NB4 (cell line): ENCODE measurements at regions not wholly inside any gene's neighbourhood (a gene's known extent, or its start where the extent isn't known, plus 50 kb on each side); places are given as distances from the start of the nearest gene placed in this dataset.

Experiments used
- DNase-seq: peaks from one replicate; pipeline ENCODE4 v3.0.0; 2010; ENCODE audit warnings: low read depth
- H3K4me3 ChIP-seq: one replicate; pipeline ENCODE4 v1.5.1; 2011; ENCODE audit warnings: mild to moderate bottlenecking, low read depth, low read length, moderate library complexity
- MYC ChIP-seq: IDR thresholded peaks from 2 replicates; pipeline ENCODE4 v1.6.1; 2011; ENCODE audit warnings: low read depth, low read length
- POLR2A ChIP-seq: IDR thresholded peaks from 2 replicates; pipeline ENCODE4 v1.6.1; 2011; ENCODE audit warnings: mild to moderate bottlenecking; ENCODE audit not compliant: insufficient read length; ENCODE audit errors: extremely low read depth
- TF ChIP-seq, protein P1 (sequence below): IDR thresholded peaks from 2 replicates; pipeline ENCODE4 v1.6.1; 2011; ENCODE audit warnings: low read depth, low read length
- TF ChIP-seq, protein P2 (sequence below): IDR thresholded peaks from one replicate; pipeline ENCODE4 v1.5.1; 2012; ENCODE audit warnings: low read depth, low read length

DNA sequence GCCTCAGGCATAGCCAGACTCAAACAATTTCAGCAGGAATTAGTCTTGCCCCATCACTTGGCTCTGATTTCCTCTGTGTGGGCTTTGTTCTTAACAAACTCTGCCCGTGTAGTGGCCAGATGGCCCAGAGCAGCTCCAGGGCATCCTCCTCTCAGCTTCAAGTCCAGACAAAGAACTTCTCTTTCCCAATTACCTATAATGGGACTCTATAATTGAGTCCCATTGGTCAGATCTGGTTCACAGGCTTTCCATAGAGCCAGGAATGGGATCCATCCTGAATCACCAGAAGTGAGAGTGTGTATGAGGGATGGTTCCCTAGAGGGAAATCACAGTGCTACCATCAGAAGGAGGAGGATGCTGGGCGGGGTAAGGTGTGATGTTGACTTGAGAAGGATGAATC, 515.8 kb downstream of the KIF4B start:
- DNase-seq, result no peak
- TF ChIP-seq MYC (no peak), POLR2A (no peak)
- TF ChIP-seq, protein P1, sequence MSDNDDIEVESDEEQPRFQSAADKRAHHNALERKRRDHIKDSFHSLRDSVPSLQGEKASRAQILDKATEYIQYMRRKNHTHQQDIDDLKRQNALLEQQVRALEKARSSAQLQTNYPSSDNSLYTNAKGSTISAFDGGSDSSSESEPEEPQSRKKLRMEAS, result no peak
- TF ChIP-seq, protein P2, sequence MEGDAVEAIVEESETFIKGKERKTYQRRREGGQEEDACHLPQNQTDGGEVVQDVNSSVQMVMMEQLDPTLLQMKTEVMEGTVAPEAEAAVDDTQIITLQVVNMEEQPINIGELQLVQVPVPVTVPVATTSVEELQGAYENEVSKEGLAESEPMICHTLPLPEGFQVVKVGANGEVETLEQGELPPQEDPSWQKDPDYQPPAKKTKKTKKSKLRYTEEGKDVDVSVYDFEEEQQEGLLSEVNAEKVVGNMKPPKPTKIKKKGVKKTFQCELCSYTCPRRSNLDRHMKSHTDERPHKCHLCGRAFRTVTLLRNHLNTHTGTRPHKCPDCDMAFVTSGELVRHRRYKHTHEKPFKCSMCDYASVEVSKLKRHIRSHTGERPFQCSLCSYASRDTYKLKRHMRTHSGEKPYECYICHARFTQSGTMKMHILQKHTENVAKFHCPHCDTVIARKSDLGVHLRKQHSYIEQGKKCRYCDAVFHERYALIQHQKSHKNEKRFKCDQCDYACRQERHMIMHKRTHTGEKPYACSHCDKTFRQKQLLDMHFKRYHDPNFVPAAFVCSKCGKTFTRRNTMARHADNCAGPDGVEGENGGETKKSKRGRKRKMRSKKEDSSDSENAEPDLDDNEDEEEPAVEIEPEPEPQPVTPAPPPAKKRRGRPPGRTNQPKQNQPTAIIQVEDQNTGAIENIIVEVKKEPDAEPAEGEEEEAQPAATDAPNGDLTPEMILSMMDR, result no peak
- no peak overlapping the region for H3K4me3 ChIP-seq

DNA sequence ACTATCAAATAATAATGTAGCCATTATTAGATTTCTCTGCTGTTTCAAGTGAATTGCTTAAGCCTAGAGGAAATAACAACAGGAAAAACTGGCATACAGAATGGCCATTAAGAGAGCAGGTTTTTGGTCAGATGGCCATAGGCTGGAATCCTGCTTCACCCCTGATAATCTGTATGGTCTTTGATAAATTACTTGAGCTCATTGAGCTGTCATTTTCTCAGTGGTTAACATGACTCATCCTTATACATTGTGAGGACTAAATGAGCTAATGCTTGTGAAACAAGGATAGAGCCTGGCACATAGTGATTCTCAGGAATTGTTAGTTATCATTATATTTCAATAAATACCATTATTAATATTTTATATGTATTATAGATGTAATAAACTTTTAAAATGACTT, 516.5 kb downstream of the KIF4B start:
- no peak overlapping the region for H3K4me3 ChIP-seq
- DNase-seq, result no peak
- TF ChIP-seq POLR2A (no peak), MYC (no peak)
- TF ChIP-seq, protein P2, result no peak
- TF ChIP-seq, protein P1, result no peak

DNA sequence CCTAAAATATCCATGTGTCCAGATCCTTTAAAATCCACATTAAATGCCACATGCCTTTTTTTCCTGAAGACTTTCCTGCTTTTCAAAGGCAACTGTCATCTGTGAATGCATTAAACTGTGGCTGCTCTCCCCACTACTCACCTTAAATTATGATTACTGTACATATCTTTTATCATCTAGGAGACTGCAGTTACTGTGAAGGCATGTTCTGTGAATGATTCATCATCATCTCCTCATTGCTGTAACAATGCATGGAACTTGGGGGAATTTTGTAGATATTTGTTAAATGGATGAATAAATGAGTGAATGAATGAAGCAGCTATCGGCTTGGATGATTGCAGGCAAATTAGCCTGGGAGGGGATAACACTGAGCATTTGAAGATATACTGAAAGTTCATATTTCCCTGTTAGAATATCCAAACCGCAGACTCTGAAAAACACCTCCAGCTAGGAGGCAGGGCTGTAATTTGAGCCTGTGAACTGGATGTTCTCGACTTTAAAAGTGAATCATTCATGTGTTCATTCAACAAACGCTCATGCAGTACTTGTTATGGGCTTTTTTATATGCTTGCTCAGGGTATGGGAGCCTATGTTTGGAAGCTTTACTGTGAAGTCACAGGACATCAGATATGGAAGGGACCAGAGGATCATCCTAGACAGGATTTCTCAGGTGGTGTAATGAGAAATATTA, 519.2 kb downstream of the KIF4B start:
- no peak for DNase-seq
- TF ChIP-seq, protein P2, result no peak
- TF ChIP-seq, protein P1, result no peak
- no peak for TF ChIP-seq POLR2A

DNA sequence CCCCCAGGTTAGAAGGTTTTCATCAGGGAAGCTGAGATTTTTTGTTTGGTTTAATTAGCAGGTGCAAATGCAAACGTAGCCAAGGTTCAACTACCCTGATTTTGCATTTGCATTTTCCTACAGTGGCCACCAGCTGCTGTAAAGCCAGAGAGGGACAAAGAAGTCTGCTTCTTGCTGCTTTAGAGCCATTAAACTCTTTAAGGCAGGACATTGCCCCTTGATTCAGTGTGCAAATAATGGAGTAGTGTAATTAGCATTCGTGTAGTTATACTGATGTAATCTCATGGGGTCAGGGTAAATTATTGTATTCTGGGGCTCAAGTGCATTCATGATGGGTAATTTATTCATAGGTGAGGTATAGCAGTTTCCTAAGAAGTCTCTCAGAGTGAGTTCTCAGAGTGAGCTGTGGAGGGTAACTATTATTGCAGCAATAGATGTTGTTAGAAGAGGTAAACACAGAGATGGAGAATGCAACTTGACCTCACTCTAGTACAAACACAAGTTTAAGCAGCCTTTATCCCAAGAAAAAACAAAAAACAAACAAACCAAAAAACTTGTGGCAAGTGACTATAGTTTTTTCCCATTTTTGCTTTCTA, 526.5 kb downstream of the KIF4B start:
- H3K4me3 ChIP-seq, result no peak overlapping the region
- no peak for TF ChIP-seq MYC
- TF ChIP-seq POLR2A, result no peak
- TF ChIP-seq, protein P2, result no peak
- TF ChIP-seq, protein P1, result no peak
- no peak for DNase-seq

More for the DNA sequence above, 519.2 kb downstream of the KIF4B start:
- H3K4me3 ChIP-seq, result no peak overlapping the region

DNA sequence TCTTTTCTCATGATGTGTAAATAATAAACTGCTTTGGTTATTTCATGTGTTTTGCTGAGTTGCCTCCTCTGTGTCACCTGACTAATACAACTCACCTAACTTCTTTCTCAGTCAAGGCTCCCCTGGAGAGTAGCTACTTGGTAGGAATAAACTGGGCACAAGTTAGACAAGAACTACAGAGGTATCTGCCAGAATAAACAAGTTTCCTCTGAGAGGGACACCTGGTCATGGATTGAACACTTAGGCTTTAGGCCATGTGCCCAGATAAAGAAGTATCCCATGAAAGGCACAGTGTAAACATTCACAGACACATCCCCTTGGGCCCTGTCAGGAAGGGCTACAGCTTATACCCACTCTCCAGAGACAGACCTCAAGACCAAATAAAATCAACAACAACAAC, 532.5 kb downstream of the KIF4B start:
- DNase-seq, result no peak
- no peak overlapping the region for H3K4me3 ChIP-seq
- TF ChIP-seq MYC, result no peak
- TF ChIP-seq, protein P1, result no peak
- TF ChIP-seq, protein P2, result no peak
- no peak for TF ChIP-seq POLR2A

DNA sequence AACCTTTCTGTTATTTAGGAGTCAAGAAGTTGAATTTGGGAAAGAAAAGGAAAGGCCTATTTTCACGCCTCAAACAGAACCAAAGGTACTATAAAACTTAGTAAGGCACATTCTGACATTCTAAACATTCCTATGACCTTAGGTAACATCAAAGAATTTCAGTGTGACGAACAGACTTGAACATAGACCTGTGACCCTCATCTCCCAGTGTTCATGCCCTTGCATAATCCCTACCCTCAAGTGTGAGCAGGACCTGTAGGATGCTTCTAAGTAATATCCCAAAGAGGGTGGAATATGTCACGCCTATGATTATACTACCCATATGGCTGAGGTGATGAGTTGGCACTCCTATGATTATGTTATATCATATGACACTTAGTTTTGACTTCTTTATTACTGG, 540.9 kb downstream of the KIF4B start:
- no peak for DNase-seq
- TF ChIP-seq, protein P1, result no peak
- no peak for TF ChIP-seq MYC
- TF ChIP-seq, protein P2, result no peak
- TF ChIP-seq POLR2A, result no peak

More for the DNA sequence above, 540.9 kb downstream of the KIF4B start:
- no peak overlapping the region for H3K4me3 ChIP-seq
